ENCODE measurements at regions not wholly inside any gene's neighbourhood (a gene's known extent, or its start where the extent isn't known, plus 50 kb on each side); places are given as distances from the start of the nearest gene placed in this dataset.

DNA sequence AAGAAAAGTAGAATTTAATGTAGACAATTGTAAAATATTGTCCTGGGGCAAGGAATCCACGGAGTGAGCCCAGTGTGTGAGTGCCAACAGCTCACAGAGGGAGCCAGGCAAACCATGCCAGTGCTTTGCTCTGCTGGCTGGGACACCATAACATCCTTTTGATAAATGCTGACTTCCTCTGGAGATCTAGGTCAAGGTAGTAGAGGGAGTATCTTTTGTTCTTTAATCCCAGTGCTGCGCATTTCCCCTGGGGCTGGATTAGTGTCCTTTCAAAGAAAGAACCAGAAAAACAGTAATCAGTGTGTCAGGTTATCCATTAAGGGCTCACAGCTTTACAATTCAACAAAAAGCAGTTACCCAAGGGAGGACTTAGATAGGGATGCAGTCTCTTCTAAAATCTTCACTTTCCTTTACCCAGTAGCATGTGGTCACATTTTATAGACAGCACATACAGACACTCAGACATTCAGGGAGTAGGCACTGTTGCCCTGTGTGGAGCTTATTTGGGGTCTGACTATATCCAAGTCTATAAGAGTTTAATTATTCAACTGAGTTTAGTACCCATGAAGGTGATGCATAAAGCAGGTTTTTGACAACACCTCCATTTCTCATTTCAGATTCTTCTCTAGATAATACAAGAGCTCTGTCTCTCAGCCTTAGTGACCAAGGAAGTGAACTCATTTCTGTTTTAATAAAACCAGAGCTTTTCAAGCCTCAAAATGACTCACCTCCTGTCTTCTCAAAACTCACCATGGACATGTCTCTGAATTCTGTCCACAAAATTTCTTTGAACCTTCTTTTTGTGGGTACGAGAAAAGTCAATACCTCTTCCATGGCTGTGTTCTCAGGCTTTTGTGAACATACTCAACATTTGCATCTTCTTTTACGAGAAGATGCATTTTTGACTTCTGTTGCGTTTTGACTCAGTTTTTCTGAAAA is 215.3 kb downstream of the BRINP2 start:
- Histone ChIP-seq H3K27me3 (ENCODE audit: insufficient read depth, low read depth) (no peaks in the 10 kb centered on the region), H3K4me3 (IDR thresholded peaks at IDR 0.05; ENCODE audit: insufficient read depth, low read depth, low read length) (no peak overlapping the region), H3K9ac (no peak overlapping the region), H3K4me2 (no peak overlapping the region), H3K36me3 (ENCODE audit: insufficient read depth) (no peaks in the 10 kb centered on the region), H3K27ac (no peak overlapping the region), H3K4me1 (ENCODE audit: low read depth, poor library complexity, severe bottlenecking) (peaks cover 14% of the 10 kb centered on the region), H4K20me1 (ENCODE audit: insufficient read depth) (no peaks in the 10 kb centered on the region), H2AFZ (ENCODE audit: low read depth) (no peak overlapping the region), H3K79me2 (ENCODE audit: insufficient read depth, low read depth) (no peaks in the 10 kb centered on the region)
- no peak for TF ChIP-seq CTCF (conservative IDR thresholded peaks at IDR 0.05; ENCODE audit: low read depth, low read length)

GRCh38 chr1:177384461-177384860 is 213.7 kb downstream of the BRINP2 start:
- Histone ChIP-seq H3K4me3 (IDR thresholded peaks at IDR 0.05; ENCODE audit: insufficient read depth, low read depth, low read length) (no peak overlapping the region), H3K4me2 (no peak overlapping the region), H3K4me1 (ENCODE audit: low read depth, poor library complexity, severe bottlenecking) (peaks cover 14% of the 10 kb centered on the region), H3K27ac (no peak overlapping the region), H4K20me1 (ENCODE audit: insufficient read depth) (no peaks in the 10 kb centered on the region), H3K27me3 (ENCODE audit: insufficient read depth, low read depth) (no peaks in the 10 kb centered on the region), H3K36me3 (ENCODE audit: insufficient read depth) (no peaks in the 10 kb centered on the region), H3K79me2 (ENCODE audit: insufficient read depth, low read depth) (no peaks in the 10 kb centered on the region), H3K9ac (no peak overlapping the region), H2AFZ (ENCODE audit: low read depth) (no peak overlapping the region)
- TF ChIP-seq CTCF (conservative IDR thresholded peaks at IDR 0.05; ENCODE audit: low read depth, low read length) = no peak

DNA sequence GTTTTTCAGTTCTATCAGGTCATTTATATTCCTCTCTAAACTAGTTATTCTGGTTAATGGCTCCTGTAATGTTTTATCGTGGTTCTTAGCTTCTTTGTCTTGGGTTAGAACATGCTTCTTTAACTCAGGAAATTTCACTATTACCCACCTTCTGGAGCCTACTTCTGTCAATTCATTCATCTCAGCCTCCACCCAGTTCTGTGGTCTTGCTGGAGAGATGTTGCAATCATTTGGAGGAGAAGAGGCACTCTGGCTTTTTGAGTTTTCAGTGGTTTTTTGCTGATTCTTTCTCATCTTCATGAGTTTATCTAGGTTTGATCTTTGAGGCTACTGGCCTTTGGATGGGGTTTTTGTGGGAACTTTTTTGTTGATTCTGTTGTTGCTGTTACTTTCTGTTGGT is 213.0 kb downstream of the BRINP2 start:
- no peak for TF ChIP-seq CTCF (conservative IDR thresholded peaks at IDR 0.05; ENCODE audit: low read depth, low read length)

DNA sequence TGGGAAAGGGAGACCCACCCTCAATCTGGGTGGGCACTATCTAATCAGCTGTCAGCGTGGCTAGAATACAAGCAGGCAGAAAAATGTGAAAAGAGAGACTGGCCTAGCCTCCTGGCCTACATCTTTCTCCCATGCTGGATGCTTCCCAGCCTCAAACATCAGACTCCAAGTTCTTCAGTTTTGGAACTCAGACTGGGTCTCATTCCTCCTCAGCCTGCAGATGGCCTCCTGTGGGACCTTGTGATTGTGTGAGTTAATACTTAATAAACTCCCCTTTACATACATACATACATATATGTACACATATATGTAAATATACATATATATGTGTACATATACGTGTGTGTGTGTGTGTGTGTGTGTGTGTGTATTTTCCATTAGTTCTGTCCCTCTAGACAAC is 207.1 kb downstream of the BRINP2 start:
- Histone ChIP-seq H3K27me3 (ENCODE audit: insufficient read depth, low read depth) (no peaks in the 10 kb centered on the region), H3K36me3 (ENCODE audit: insufficient read depth) (no peaks in the 10 kb centered on the region), H3K4me2 (no peak overlapping the region), H3K4me1 (ENCODE audit: low read depth, poor library complexity, severe bottlenecking) (no peaks in the 10 kb centered on the region), H3K79me2 (ENCODE audit: insufficient read depth, low read depth) (no peaks in the 10 kb centered on the region), H3K4me3 (IDR thresholded peaks at IDR 0.05; ENCODE audit: insufficient read depth, low read depth, low read length) (no peak overlapping the region), H3K27ac (no peak overlapping the region), H2AFZ (ENCODE audit: low read depth) (no peak overlapping the region), H4K20me1 (ENCODE audit: insufficient read depth) (no peaks in the 10 kb centered on the region), H3K9ac (no peak overlapping the region)
- no peak for TF ChIP-seq CTCF (conservative IDR thresholded peaks at IDR 0.05; ENCODE audit: low read depth, low read length)

More for the DNA sequence above, 213.0 kb downstream of the BRINP2 start:
- Histone ChIP-seq H3K4me3 (IDR thresholded peaks at IDR 0.05; ENCODE audit: insufficient read depth, low read depth, low read length) (no peak overlapping the region), H3K4me2 (no peak overlapping the region), H4K20me1 (ENCODE audit: insufficient read depth) (no peaks in the 10 kb centered on the region), H2AFZ (ENCODE audit: low read depth) (no peak overlapping the region), H3K9ac (no peak overlapping the region), H3K79me2 (ENCODE audit: insufficient read depth, low read depth) (no peaks in the 10 kb centered on the region), H3K27ac (no peak overlapping the region), H3K27me3 (ENCODE audit: insufficient read depth, low read depth) (no peaks in the 10 kb centered on the region), H3K4me1 (ENCODE audit: low read depth, poor library complexity, severe bottlenecking) (peaks cover 14% of the 10 kb centered on the region), H3K36me3 (ENCODE audit: insufficient read depth) (no peaks in the 10 kb centered on the region)
